ENCODE measurements at regions not wholly inside any gene's neighbourhood (a gene's known extent, or its start where the extent isn't known, plus 50 kb on each side); places are given as distances from the start of the nearest gene placed in this dataset.
A peak's percentile ranks its signal among the peaks of the same experiment; 100 is the strongest.
"Not testable (repeated sequence)": the region's sequence is repeated elsewhere in the genome, so short reads cannot be mapped to it uniquely, and the experiment has no call there.

- no peak for DNase-seq (ENCODE audit: low read depth)
These were observed 193.9 kb downstream of the DLL1 start for GRCh38 chr6:170096803-170097504.

- no peak for DNase-seq (ENCODE audit: low read depth)
These were observed 194.6 kb downstream of the DLL1 start for GRCh38 chr6:170096191-170096802.

GRCh38 chr6:170095273-170095981 lies 195.5 kb downstream of the DLL1 start:
- DNase-seq (ENCODE audit: low read depth): no peak

- no peak for DNase-seq (ENCODE audit: low read depth)
These were observed 196.1 kb downstream of the DLL1 start for GRCh38 chr6:170094686-170095272.

GRCh38 chr6:170093658-170094596 lies 197.0 kb downstream of the DLL1 start:
- no peak for DNase-seq (ENCODE audit: low read depth)

GRCh38 chr6:170093276-170093657 lies 197.6 kb downstream of the DLL1 start:
- no peak for DNase-seq (ENCODE audit: low read depth)

GRCh38 chr6:170092826-170093225 lies 198.1 kb downstream of the DLL1 start:
- no peak for DNase-seq (ENCODE audit: low read depth)

GRCh38 chr6:170091639-170092579 lies 199.0 kb downstream of the DLL1 start:
- DNase-seq (ENCODE audit: low read depth): no peak

- no peak for DNase-seq (ENCODE audit: low read depth)
These were observed 199.8 kb downstream of the DLL1 start for GRCh38 chr6:170091000-170091638.

- DNase-seq (ENCODE audit: low read depth): no peak
These were observed 200.3 kb downstream of the DLL1 start for GRCh38 chr6:170090561-170090960.

- no peak for DNase-seq (ENCODE audit: low read depth)
These were observed 200.9 kb downstream of the DLL1 start for GRCh38 chr6:170089963-170090362.

- no peak for DNase-seq (ENCODE audit: low read depth)
These were observed 202.3 kb downstream of the DLL1 start for GRCh38 chr6:170088582-170088955.

- peak; percentile 52 for DNase-seq (ENCODE audit: low read depth)
These were observed 202.8 kb downstream of the DLL1 start for GRCh38 chr6:170087941-170088581.

- DNase-seq (ENCODE audit: low read depth): not testable (repeated sequence)
These were observed 203.5 kb downstream of the DLL1 start for GRCh38 chr6:170087421-170087780.

GRCh38 chr6:170086639-170087420 lies 204.0 kb downstream of the DLL1 start:
- DNase-seq (ENCODE audit: low read depth): no peak

- no peak for DNase-seq (ENCODE audit: low read depth)
These were observed 205.1 kb downstream of the DLL1 start for GRCh38 chr6:170085475-170086401.

- no peak for DNase-seq (ENCODE audit: low read depth)
These were observed 206.6 kb downstream of the DLL1 start for GRCh38 chr6:170084166-170084730.
